ENCODE measurements at regions not wholly inside any gene's neighbourhood (a gene's known extent, or its start where the extent isn't known, plus 50 kb on each side); places are given as distances from the start of the nearest gene placed in this dataset.

GRCh38 chr3:95002438-95003046, 939.7 kb downstream of the NSUN3 start:
- TF ChIP-seq CTCF (conservative IDR thresholded peaks at IDR 0.05) (no peak), ZFX (IDR thresholded peaks at IDR 0.05) (no peak)

Data from C4-2B (cell line).